ENCODE measurements at regions not wholly inside any gene's neighbourhood (a gene's known extent, or its start where the extent isn't known, plus 50 kb on each side); places are given as distances from the start of the nearest gene placed in this dataset.
"Not testable (repeated sequence)": the region's sequence is repeated elsewhere in the genome, so short reads cannot be mapped to it uniquely, and the experiment has no call there.

- DNase-seq (ENCODE audit: low read depth in 4 of 4, low spot score in 3 of 4) = no peak
Measured at GRCh38 chr2:142585785-142586184, 291.7 kb upstream of the KYNU start.

GRCh38 chr2:142582317-142582716 is 295.1 kb upstream of the KYNU start:
- DNase-seq (ENCODE audit: low read depth in 4 of 4, low spot score in 3 of 4) = no peak

- DNase-seq (ENCODE audit: low read depth in 4 of 4, low spot score in 3 of 4) = no peak
Measured at GRCh38 chr2:142581491-142581890, 296.0 kb upstream of the KYNU start.

- DNase-seq (ENCODE audit: low read depth in 4 of 4, low spot score in 3 of 4) = no peak
Measured at GRCh38 chr2:142580691-142581090, 296.8 kb upstream of the KYNU start.

- no peak for DNase-seq (ENCODE audit: low read depth in 4 of 4, low spot score in 3 of 4)
Measured at GRCh38 chr2:142575561-142575960, 301.9 kb upstream of the KYNU start.

- no peak for DNase-seq (ENCODE audit: low read depth in 4 of 4, low spot score in 3 of 4)
Measured at GRCh38 chr2:142574388-142574787, 303.1 kb upstream of the KYNU start.

- no peak for DNase-seq (ENCODE audit: low read depth in 4 of 4, low spot score in 3 of 4)
Measured at GRCh38 chr2:142572346-142573132, 304.9 kb upstream of the KYNU start.

GRCh38 chr2:142571934-142572333 is 305.5 kb upstream of the KYNU start:
- DNase-seq (ENCODE audit: low read depth in 4 of 4, low spot score in 3 of 4) = no peak

GRCh38 chr2:142562900-142563299 is 314.6 kb upstream of the KYNU start:
- DNase-seq (ENCODE audit: low read depth in 4 of 4, low spot score in 3 of 4) = no peak

GRCh38 chr2:142561656-142562055 is 315.8 kb upstream of the KYNU start:
- no peak for DNase-seq (ENCODE audit: low read depth in 4 of 4, low spot score in 3 of 4)

- DNase-seq (ENCODE audit: low read depth in 4 of 4, low spot score in 3 of 4) = no peak
Measured at GRCh38 chr2:142557391-142557790, 320.1 kb upstream of the KYNU start.

GRCh38 chr2:142545999-142546398 is 331.5 kb upstream of the KYNU start:
- not testable (repeated sequence) for DNase-seq (ENCODE audit: low read depth in 4 of 4, low spot score in 3 of 4)

- no peak for DNase-seq (ENCODE audit: low read depth in 4 of 4, low spot score in 3 of 4)
Measured at GRCh38 chr2:142545036-142545435, 332.4 kb upstream of the KYNU start.

- DNase-seq (ENCODE audit: low read depth in 4 of 4, low spot score in 3 of 4) = no peak
Measured at GRCh38 chr2:142544173-142544572, 333.3 kb upstream of the KYNU start.

GRCh38 chr2:142542431-142542910 is 335.0 kb upstream of the KYNU start:
- no peak for DNase-seq (ENCODE audit: low read depth in 4 of 4, low spot score in 3 of 4)

- DNase-seq (ENCODE audit: low read depth in 4 of 4, low spot score in 3 of 4) = no peak
Measured at GRCh38 chr2:142536966-142537365, 340.5 kb upstream of the KYNU start.

GRCh38 chr2:142536492-142536891 is 341.0 kb upstream of the KYNU start:
- no peak for DNase-seq (ENCODE audit: low read depth in 4 of 4, low spot score in 3 of 4)

GRCh38 chr2:142535311-142535710 is 342.2 kb upstream of the KYNU start:
- no peak for DNase-seq (ENCODE audit: low read depth in 4 of 4, low spot score in 3 of 4)

- no peak for DNase-seq (ENCODE audit: low read depth in 4 of 4, low spot score in 3 of 4)
Measured at GRCh38 chr2:142533177-142533576, 344.3 kb upstream of the KYNU start.

- no peak for DNase-seq (ENCODE audit: low read depth in 4 of 4, low spot score in 3 of 4)
Measured at GRCh38 chr2:142531377-142531776, 346.1 kb upstream of the KYNU start.

- DNase-seq (ENCODE audit: low read depth in 4 of 4, low spot score in 3 of 4) = no peak
Measured at GRCh38 chr2:142525720-142526119, 351.7 kb upstream of the KYNU start.

- no peak for DNase-seq (ENCODE audit: low read depth in 4 of 4, low spot score in 3 of 4)
Measured at GRCh38 chr2:142521492-142521891, 356.0 kb upstream of the KYNU start.

- DNase-seq (ENCODE audit: low read depth in 4 of 4, low spot score in 3 of 4) = no peak
Measured at GRCh38 chr2:142515493-142515892, 362.0 kb upstream of the KYNU start.
